ENCODE measurements at regions not wholly inside any gene's neighbourhood (a gene's known extent, or its start where the extent isn't known, plus 50 kb on each side); places are given as distances from the start of the nearest gene placed in this dataset.

DNA sequence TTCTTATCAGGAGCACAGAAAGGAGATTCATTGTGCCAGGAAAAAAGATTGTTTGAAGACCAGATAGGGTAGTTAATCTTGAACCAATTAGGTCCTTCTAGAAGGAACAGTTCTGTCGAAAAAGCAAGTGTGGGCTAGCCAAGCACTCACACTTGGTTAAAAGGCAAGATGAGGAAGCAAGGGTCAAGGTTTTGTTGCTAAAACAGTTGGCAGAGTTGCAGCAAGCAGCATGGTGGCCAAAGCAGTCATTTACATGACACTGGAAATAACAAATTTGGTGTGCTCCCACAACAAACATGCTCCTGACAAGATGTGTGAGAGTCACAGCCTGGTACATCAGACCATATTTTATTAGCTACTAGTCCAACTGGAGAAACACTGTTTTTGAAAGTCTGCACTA lies 228.0 kb upstream of the CFAP20DC start:
- Histone ChIP-seq H3K36me3 (ENCODE audit: control insufficient read depth, insufficient read depth, low read length) (no peaks in the 10 kb centered on the region), H3K4me1 (ENCODE audit: control insufficient read depth, insufficient read depth, low read length) (no peaks in the 10 kb centered on the region), H3K9me3 (ENCODE audit: control insufficient read depth, low read depth, low read length) (no peaks in the 10 kb centered on the region), H3K27me3 (ENCODE audit: control insufficient read depth, insufficient read depth, low read length) (no peaks in the 10 kb centered on the region), H3K4me3 (ENCODE audit: low read length) (no peak overlapping the region), H3K27ac (ENCODE audit: low read length) (no peak overlapping the region)
- no CpG with 5 or more reads among the region's 1 CpG for WGBS (ENCODE audit: insufficient coverage, low lambda C conversion rate)
- no peak for DNase-seq

DNA sequence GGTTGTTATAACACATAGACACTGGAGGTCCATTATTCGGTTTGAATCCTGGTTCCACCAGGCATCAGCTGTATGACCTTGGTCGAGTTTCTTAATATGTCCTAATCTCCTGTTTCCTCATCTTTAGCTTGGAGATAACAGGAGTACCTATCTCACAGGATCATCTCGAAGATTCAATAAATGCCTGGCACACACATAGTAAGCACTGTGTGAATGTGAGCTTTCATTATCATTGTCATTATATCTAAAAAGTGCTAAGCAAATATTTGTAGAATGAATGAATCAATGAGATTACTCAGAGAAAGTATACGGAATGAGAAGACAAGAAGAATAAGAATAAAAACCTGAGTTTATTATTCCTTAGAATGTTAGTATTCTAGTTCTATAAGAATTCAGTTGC lies 227.4 kb upstream of the CFAP20DC start:
- DNase-seq = no peak
- Histone ChIP-seq H3K4me3 (ENCODE audit: low read length) (no peak overlapping the region), H3K27me3 (ENCODE audit: control insufficient read depth, insufficient read depth, low read length) (no peaks in the 10 kb centered on the region), H3K36me3 (ENCODE audit: control insufficient read depth, insufficient read depth, low read length) (no peaks in the 10 kb centered on the region), H3K4me1 (ENCODE audit: control insufficient read depth, insufficient read depth, low read length) (no peaks in the 10 kb centered on the region), H3K27ac (ENCODE audit: low read length) (no peak overlapping the region), H3K9me3 (ENCODE audit: control insufficient read depth, low read depth, low read length) (no peaks in the 10 kb centered on the region)
- 53% methylated on average over 2 of the region's 4 CpGs for WGBS (ENCODE audit: insufficient coverage, low lambda C conversion rate)

GRCh38 chr3:59273976-59274375 lies 224.2 kb upstream of the CFAP20DC start:
- Histone ChIP-seq H3K27ac (ENCODE audit: low read length) (no peak overlapping the region), H3K9me3 (ENCODE audit: control insufficient read depth, low read depth, low read length) (no peaks in the 10 kb centered on the region), H3K27me3 (ENCODE audit: control insufficient read depth, insufficient read depth, low read length) (no peaks in the 10 kb centered on the region), H3K36me3 (ENCODE audit: control insufficient read depth, insufficient read depth, low read length) (no peaks in the 10 kb centered on the region), H3K4me1 (ENCODE audit: control insufficient read depth, insufficient read depth, low read length) (no peaks in the 10 kb centered on the region), H3K4me3 (ENCODE audit: low read length) (no peak overlapping the region)
- DNase-seq = no peak
- WGBS (ENCODE audit: insufficient coverage, low lambda C conversion rate) = 71% methylated on average over 1 of the region's 2 CpGs

- no peak for DNase-seq
- Histone ChIP-seq H3K27me3 (ENCODE audit: control insufficient read depth, insufficient read depth, low read length) (no peaks in the 10 kb centered on the region), H3K4me3 (ENCODE audit: low read length) (no peak overlapping the region), H3K4me1 (ENCODE audit: control insufficient read depth, insufficient read depth, low read length) (no peaks in the 10 kb centered on the region), H3K36me3 (ENCODE audit: control insufficient read depth, insufficient read depth, low read length) (no peaks in the 10 kb centered on the region), H3K9me3 (ENCODE audit: control insufficient read depth, low read depth, low read length) (no peaks in the 10 kb centered on the region), H3K27ac (ENCODE audit: low read length) (no peak overlapping the region)
- no CpG with 5 or more reads among the region's 2 CpGs for WGBS (ENCODE audit: insufficient coverage, low lambda C conversion rate)
These were observed 222.1 kb upstream of the CFAP20DC start for GRCh38 chr3:59271971-59272370.

DNA sequence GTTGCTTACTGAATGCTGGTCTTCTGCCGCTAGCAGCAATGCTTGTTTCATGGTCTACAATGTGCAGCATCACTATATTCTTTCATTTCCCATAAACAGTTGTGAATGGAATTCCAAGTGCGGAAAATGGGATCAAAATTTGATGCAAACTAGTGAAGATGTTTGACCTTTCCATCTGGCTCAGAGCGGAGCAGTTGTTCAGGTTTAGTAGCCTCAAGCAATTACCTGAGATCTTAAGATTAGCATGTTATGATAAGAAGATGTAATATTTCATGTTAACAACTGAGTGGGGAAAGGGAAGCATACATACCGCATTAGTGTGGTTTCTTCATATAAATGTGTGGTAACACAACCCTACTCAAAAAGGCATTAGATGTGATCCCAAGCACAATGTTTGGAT lies 221.1 kb upstream of the CFAP20DC start:
- Histone ChIP-seq H3K27me3 (ENCODE audit: control insufficient read depth, insufficient read depth, low read length) (no peaks in the 10 kb centered on the region), H3K4me3 (ENCODE audit: low read length) (no peak overlapping the region), H3K4me1 (ENCODE audit: control insufficient read depth, insufficient read depth, low read length) (no peaks in the 10 kb centered on the region), H3K36me3 (ENCODE audit: control insufficient read depth, insufficient read depth, low read length) (no peaks in the 10 kb centered on the region), H3K9me3 (ENCODE audit: control insufficient read depth, low read depth, low read length) (no peaks in the 10 kb centered on the region), H3K27ac (ENCODE audit: low read length) (no peak overlapping the region)
- no peak for DNase-seq
- 86% methylated on average over 1 of the region's 4 CpGs for WGBS (ENCODE audit: insufficient coverage, low lambda C conversion rate)

- no peaks in the 10 kb centered on the region for H3K36me3 ChIP-seq (ENCODE audit: control insufficient read depth, insufficient read depth, low read length)
- H3K9me3 ChIP-seq (ENCODE audit: control insufficient read depth, low read depth, low read length) = no peaks in the 10 kb centered on the region
- no peaks in the 10 kb centered on the region for H3K4me1 ChIP-seq (ENCODE audit: control insufficient read depth, insufficient read depth, low read length)
- no peak overlapping the region for H3K27ac ChIP-seq (ENCODE audit: low read length)
- DNase-seq = no peak
- H3K4me3 ChIP-seq (ENCODE audit: low read length) = no peak overlapping the region
- H3K27me3 ChIP-seq (ENCODE audit: control insufficient read depth, insufficient read depth, low read length) = no peaks in the 10 kb centered on the region
- 100% methylated on average over 2 of the region's 2 CpGs for WGBS (ENCODE audit: insufficient coverage, low lambda C conversion rate)
These were observed 220.4 kb upstream of the CFAP20DC start for GRCh38 chr3:59270209-59270608.

GRCh38 chr3:59268170-59268569 lies 218.3 kb upstream of the CFAP20DC start:
- no peak for DNase-seq
- H3K36me3 ChIP-seq (ENCODE audit: control insufficient read depth, insufficient read depth, low read length) = no peaks in the 10 kb centered on the region
- 83% methylated on average over 1 of the region's 1 CpG for WGBS (ENCODE audit: insufficient coverage, low lambda C conversion rate)
- H3K27me3 ChIP-seq (ENCODE audit: control insufficient read depth, insufficient read depth, low read length) = no peaks in the 10 kb centered on the region
- no peaks in the 10 kb centered on the region for H3K9me3 ChIP-seq (ENCODE audit: control insufficient read depth, low read depth, low read length)
- H3K4me3 ChIP-seq (ENCODE audit: low read length) = no peak overlapping the region
- H3K4me1 ChIP-seq (ENCODE audit: control insufficient read depth, insufficient read depth, low read length) = no peaks in the 10 kb centered on the region
- H3K27ac ChIP-seq (ENCODE audit: low read length) = no peak overlapping the region

DNA sequence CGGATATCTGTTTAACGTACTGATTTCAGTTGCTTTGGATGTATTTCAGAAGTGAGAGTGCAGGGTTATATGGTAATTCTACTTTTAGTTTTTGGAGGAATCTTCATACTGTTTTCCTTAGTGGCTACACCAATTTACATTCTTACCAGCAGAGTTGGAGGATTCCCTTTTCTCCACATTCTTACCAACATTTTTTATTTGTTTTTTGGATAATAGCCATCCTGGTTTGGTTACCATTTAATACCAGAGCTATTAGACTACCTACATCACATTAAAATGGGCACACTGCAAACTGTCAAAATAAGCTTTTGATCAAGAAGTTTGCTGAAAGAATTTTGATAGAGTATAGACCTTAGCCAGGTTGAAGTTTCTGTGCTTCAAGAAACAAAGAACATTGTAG lies 217.2 kb upstream of the CFAP20DC start:
- H3K4me1 ChIP-seq (ENCODE audit: control insufficient read depth, insufficient read depth, low read length) = no peaks in the 10 kb centered on the region
- H3K27me3 ChIP-seq (ENCODE audit: control insufficient read depth, insufficient read depth, low read length) = no peaks in the 10 kb centered on the region
- no peak overlapping the region for H3K4me3 ChIP-seq (ENCODE audit: low read length)
- H3K27ac ChIP-seq (ENCODE audit: low read length) = no peak overlapping the region
- no peaks in the 10 kb centered on the region for H3K9me3 ChIP-seq (ENCODE audit: control insufficient read depth, low read depth, low read length)
- no peak for DNase-seq
- WGBS (ENCODE audit: insufficient coverage, low lambda C conversion rate) = no CpG with 5 or more reads among the region's 2 CpGs
- no peaks in the 10 kb centered on the region for H3K36me3 ChIP-seq (ENCODE audit: control insufficient read depth, insufficient read depth, low read length)

- no peak for DNase-seq
- Histone ChIP-seq H3K4me1 (ENCODE audit: control insufficient read depth, insufficient read depth, low read length) (no peaks in the 10 kb centered on the region), H3K36me3 (ENCODE audit: control insufficient read depth, insufficient read depth, low read length) (no peaks in the 10 kb centered on the region), H3K4me3 (ENCODE audit: low read length) (no peak overlapping the region), H3K9me3 (ENCODE audit: control insufficient read depth, low read depth, low read length) (no peaks in the 10 kb centered on the region), H3K27ac (ENCODE audit: low read length) (no peak overlapping the region), H3K27me3 (ENCODE audit: control insufficient read depth, insufficient read depth, low read length) (no peaks in the 10 kb centered on the region)
- WGBS (ENCODE audit: insufficient coverage, low lambda C conversion rate) = 67% methylated on average over 1 of the region's 3 CpGs
These were observed 216.7 kb upstream of the CFAP20DC start for GRCh38 chr3:59266551-59266950.

- Histone ChIP-seq H3K9me3 (ENCODE audit: control insufficient read depth, low read depth, low read length) (no peaks in the 10 kb centered on the region), H3K27me3 (ENCODE audit: control insufficient read depth, insufficient read depth, low read length) (no peaks in the 10 kb centered on the region), H3K4me1 (ENCODE audit: control insufficient read depth, insufficient read depth, low read length) (no peaks in the 10 kb centered on the region), H3K4me3 (ENCODE audit: low read length) (no peak overlapping the region), H3K27ac (ENCODE audit: low read length) (no peak overlapping the region), H3K36me3 (ENCODE audit: control insufficient read depth, insufficient read depth, low read length) (no peaks in the 10 kb centered on the region)
- no peak for DNase-seq
- WGBS (ENCODE audit: insufficient coverage, low lambda C conversion rate) = 100% methylated on average over 2 of the region's 3 CpGs
These were observed 215.7 kb upstream of the CFAP20DC start for GRCh38 chr3:59265566-59265965.

GRCh38 chr3:59264366-59264765 lies 214.5 kb upstream of the CFAP20DC start:
- no CpG with 5 or more reads among the region's 2 CpGs for WGBS (ENCODE audit: insufficient coverage, low lambda C conversion rate)
- no peaks in the 10 kb centered on the region for H3K36me3 ChIP-seq (ENCODE audit: control insufficient read depth, insufficient read depth, low read length)

More at GRCh38 chr3:59264366-59264765, 214.5 kb upstream of the CFAP20DC start:
- no peaks in the 10 kb centered on the region for H3K4me1 ChIP-seq (ENCODE audit: control insufficient read depth, insufficient read depth, low read length)
- no peaks in the 10 kb centered on the region for H3K9me3 ChIP-seq (ENCODE audit: control insufficient read depth, low read depth, low read length)
- H3K4me3 ChIP-seq (ENCODE audit: low read length) = no peak overlapping the region
- H3K27me3 ChIP-seq (ENCODE audit: control insufficient read depth, insufficient read depth, low read length) = no peaks in the 10 kb centered on the region
- DNase-seq = no peak
- H3K27ac ChIP-seq (ENCODE audit: low read length) = no peak overlapping the region

Measured in large intestine (tissue), 3 donors.